Cardiac fibroblast (primary cell): ENCODE measurements at regions not wholly inside any gene's neighbourhood (a gene's known extent, or its start where the extent isn't known, plus 50 kb on each side); places are given as distances from the start of the nearest gene placed in this dataset.

Experiments used
- DNase-seq, 2 donors: peaks; one replicate each; pipeline versions ENCODE4 v3.0.0 to v3.0.0-alpha.2; 2010; ENCODE audit warnings: low read depth in 2 of 2
- H3K4me3 ChIP-seq, 2 donors: replicated peaks in 1 of 2; 1 replicate in 1 of 2; 2 replicates in 1 of 2; pipeline ENCODE4 v1.5.1; 2011; ENCODE audit warnings: low read depth in 2 of 2, low read length in 2 of 2, mild to moderate bottlenecking in 2 of 2, moderate library complexity in 1 of 2
- TF ChIP-seq, protein P1 (sequence below): IDR thresholded peaks from one replicate; pipeline ENCODE4 v1.5.1; 2011; ENCODE audit warnings: low read depth, mild to moderate bottlenecking, low read length, inconsistent platforms

DNA sequence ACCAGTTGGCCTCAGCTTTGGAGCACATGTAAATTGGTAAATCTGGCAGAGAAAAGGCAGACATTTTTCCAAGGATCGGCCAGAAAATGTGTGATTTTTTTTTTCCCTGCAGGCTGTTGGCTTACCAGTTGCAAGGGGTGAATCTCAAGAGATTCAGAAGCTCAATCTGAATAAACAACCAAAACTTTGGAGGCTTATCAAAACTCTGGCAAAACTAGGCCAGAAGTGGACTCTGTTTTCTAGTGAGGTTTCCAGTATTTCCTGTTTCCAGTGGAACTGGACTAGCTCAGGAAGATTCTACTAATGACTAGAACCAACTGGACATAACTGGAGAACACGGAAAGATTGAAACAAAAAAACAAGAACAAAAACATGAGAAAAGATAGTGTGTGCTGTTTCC, 191.3 kb downstream of the SMIM20 start:
- peak; percentile 13 to 38 for DNase-seq
- H3K4me3 ChIP-seq = no peak overlapping the region
- TF ChIP-seq, protein P1, sequence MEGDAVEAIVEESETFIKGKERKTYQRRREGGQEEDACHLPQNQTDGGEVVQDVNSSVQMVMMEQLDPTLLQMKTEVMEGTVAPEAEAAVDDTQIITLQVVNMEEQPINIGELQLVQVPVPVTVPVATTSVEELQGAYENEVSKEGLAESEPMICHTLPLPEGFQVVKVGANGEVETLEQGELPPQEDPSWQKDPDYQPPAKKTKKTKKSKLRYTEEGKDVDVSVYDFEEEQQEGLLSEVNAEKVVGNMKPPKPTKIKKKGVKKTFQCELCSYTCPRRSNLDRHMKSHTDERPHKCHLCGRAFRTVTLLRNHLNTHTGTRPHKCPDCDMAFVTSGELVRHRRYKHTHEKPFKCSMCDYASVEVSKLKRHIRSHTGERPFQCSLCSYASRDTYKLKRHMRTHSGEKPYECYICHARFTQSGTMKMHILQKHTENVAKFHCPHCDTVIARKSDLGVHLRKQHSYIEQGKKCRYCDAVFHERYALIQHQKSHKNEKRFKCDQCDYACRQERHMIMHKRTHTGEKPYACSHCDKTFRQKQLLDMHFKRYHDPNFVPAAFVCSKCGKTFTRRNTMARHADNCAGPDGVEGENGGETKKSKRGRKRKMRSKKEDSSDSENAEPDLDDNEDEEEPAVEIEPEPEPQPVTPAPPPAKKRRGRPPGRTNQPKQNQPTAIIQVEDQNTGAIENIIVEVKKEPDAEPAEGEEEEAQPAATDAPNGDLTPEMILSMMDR = no peak

DNA sequence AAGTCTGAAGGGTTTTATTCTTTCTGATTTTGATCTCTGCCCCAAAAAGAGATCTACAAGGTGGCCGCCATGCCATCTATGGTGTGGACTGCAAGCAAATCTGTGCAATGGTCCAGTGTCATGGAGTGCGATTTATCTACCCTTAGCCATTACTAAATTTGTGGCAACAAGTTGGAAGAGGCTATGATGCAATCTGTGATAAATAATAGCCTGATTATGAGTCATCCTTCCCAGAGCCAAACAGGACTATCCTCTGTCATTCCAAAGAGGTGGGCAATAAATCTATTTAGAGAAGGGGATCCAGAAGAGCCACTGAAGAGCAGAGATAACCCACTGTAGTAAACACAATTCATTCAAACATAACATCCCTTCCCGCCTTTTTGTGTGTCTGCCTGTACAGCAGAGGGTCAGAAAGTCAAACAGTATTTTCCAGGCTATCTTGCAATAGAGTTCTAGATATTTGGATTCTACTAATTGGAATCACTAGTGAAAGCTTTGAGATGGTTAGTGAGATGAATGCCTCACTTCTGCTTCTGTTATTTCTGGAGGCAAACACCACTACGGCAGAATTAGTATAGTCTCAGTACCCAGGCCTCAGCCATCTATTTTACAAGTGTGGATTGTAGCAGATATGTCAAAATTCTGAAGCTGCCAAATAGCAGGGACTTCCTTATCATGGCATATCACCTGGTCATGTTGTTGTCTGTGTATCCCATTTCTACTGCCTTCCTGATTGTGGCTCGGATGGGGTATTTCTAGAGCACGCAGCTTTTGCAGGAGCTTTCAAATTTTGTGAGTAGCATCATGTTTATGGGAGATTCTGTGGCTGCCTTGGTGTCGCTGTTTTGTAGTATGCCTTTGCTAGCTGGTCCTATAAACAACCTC, 192.0 kb downstream of the SMIM20 start:
- TF ChIP-seq, protein P1 = no peak
- no peak overlapping the region for H3K4me3 ChIP-seq
- peak; percentile 40 to 62 for DNase-seq

DNA sequence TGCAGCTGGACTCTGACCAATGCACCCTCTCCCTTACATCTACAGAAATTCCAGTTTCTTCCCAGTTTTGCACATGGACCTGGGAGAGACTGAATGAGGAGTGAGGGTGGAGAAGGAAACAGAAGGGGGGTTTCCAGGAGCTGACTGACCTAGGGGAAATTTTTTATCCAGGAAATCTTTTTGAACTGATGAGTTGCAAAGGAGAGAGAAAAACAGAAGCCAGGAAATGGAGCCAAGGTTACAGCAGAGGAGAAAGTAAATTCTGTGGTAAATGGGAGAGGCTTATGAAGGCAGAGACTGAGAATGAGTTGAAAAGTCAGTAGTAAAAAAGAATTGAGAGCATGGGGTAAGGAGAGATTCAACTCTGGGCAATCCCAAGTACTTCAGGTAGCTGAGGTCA, 192.8 kb downstream of the SMIM20 start:
- no peak for DNase-seq
- TF ChIP-seq, protein P1 = no peak
- H3K4me3 ChIP-seq = no peak overlapping the region

DNA sequence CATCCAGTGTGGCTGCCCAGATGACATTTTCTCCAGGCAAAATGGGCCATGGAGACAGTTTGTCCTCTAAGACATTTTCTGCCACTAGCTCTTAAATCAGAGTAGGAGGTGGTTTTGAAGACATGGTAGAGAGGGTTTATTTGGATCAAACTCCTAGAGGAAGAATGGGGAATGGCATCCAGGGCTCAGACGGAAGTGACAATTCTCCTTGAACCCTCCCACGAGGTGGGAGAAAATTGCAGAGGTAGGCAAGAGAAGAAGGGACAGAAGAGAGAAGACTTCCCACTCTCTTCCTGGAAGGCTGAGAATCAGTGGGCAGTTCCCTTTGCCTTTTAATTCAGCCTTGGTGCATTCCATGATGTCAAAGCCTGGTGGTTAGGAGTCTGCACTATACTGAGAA, 194.0 kb downstream of the SMIM20 start:
- no peak overlapping the region for H3K4me3 ChIP-seq
- no peak for DNase-seq
- TF ChIP-seq, protein P1 = no peak

DNA sequence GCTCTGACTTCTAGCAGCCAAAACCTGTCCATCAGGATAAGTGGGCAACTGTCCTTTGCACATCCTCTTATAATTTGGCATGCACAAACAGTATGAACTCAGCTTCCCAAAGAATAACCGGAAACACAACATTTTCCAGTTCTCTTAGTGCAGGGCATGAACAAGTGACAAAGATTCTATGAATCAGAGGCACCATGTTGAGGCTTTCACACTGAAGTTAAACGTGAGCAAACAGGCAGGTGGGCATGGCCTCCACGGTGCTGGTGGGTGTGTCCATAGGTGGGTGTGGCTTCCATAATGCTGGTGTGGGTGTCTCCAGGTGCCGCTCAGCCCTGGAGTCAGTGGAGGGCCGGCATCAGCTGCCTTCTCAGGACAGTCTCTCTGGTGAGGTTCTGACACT, 196.5 kb downstream of the SMIM20 start:
- H3K4me3 ChIP-seq = no peak overlapping the region
- no peak for DNase-seq
- TF ChIP-seq, protein P1 = no peak

DNA sequence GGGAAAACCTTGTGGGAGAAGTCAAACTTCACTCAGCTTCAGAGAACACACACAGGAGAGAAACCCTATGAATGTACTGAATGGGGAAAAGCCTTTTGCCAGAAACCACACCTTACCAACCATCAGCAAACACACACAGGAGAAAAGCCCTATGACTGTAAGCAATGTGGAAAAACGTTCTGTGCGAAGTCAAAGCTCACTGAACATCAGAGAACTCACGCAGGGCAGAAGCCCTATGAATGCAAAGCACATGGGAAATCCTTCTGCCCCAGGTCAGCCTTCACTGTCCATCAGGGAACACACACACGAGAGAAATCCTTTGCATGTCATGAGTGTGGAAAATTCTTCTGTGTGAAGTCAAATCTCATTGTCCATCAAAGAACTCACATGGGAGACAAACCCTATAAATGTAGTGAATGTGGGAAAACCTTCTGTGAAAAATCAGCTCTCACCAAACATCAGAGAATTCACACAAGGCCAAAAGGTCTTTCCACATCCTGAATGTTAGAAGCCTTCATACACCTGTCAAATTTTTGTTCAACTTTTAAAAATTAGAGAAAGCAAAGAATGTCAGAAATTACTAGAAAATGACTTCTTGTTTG, 199.4 kb downstream of the SMIM20 start:
- TF ChIP-seq, protein P1 = no peak
- H3K4me3 ChIP-seq = no peak overlapping the region
- peak in 1 of 2 donors; percentile 8 for DNase-seq
